Neural cell (in vitro differentiated cells): ENCODE measurements at regions not wholly inside any gene's neighbourhood (a gene's known extent, or its start where the extent isn't known, plus 50 kb on each side); places are given as distances from the start of the nearest gene placed in this dataset.

Source experiments
- H2AFZ ChIP-seq: fragments of 200-600, 300-800 bp; sonication (generic), shearing (Covaris generic); 2 replicates; pipeline ENCODE4 v1.6.0; 2014; ENCODE audit warnings: low read depth, mild to moderate bottlenecking, antibody characterized with exemption, low read length, moderate library complexity
- H3F3A ChIP-seq: fragments of 200-600 bp; shearing (Covaris generic); 2 replicates; pipeline ENCODE4 v1.6.1; 2016; ENCODE audit warnings: mild to moderate bottlenecking, moderate library complexity, mixed read lengths, antibody characterized with exemption, low read length; ENCODE audit not compliant: insufficient read depth, poor library complexity, severe bottlenecking
- H3K27ac ChIP-seq: fragments of 200-600, 300-800 bp; sonication (generic), shearing (Covaris generic); 2 replicates; pipeline ENCODE4 v1.5.1; 2014; ENCODE audit warnings: mild to moderate bottlenecking, low read length, moderate library complexity
- H3K27me3 ChIP-seq: fragments of 300-800, 200-600 bp; sonication (generic), shearing (Covaris generic); 2 replicates; pipeline ENCODE4 v1.6.0; 2014; ENCODE audit warnings: mild to moderate bottlenecking, low read depth, low read length, moderate library complexity; ENCODE audit not compliant: insufficient read depth
- H3K36me3 ChIP-seq: fragments of 300-800, 200-600 bp; sonication (generic), shearing (Covaris generic); 2 replicates; pipeline ENCODE4 v1.5.1; 2014; ENCODE audit warnings: mild to moderate bottlenecking, antibody characterized with exemption, low read length, moderate library complexity; ENCODE audit not compliant: insufficient read depth
- H3K4me2 ChIP-seq: fragments of 300-800, 200-600 bp; sonication (generic), shearing (Covaris generic); 2 replicates; pipeline ENCODE4 v1.6.0; 2014; ENCODE audit warnings: mild to moderate bottlenecking, low read length
- H3K4me3 ChIP-seq: fragments of 300-800, 200-600 bp; sonication (generic), shearing (Covaris generic); 2 replicates; pipeline ENCODE4 v1.5.1; 2014; ENCODE audit warnings: mild to moderate bottlenecking, low read length, moderate library complexity
- H3K79me2 ChIP-seq: fragments of 200-600 bp; shearing (Covaris generic); replicated peaks from 2 replicates; pipeline ENCODE4 v1.6.0; 2014; ENCODE audit warnings: mild to moderate bottlenecking, low read length, moderate library complexity; ENCODE audit not compliant: insufficient read depth
- H3K9ac ChIP-seq: fragments of 300-800, 200-600 bp; sonication (generic), shearing (Covaris generic); 2 replicates; pipeline ENCODE4 v1.6.1; 2016; ENCODE audit warnings: mild to moderate bottlenecking, low read length, mixed read lengths
- H3K9me2 ChIP-seq: fragments of 200-600 bp; shearing (Covaris generic); 2 replicates; pipeline ENCODE4 v1.6.1; 2016; ENCODE audit warnings: mild to moderate bottlenecking, low read length, mixed read lengths; ENCODE audit not compliant: insufficient read depth
- H3K9me3 ChIP-seq: fragments of 200-600, 300-800 bp; sonication (generic), shearing (Covaris generic); 2 replicates; pipeline ENCODE4 v1.6.1; 2016; ENCODE audit warnings: mild to moderate bottlenecking, mixed run types, low read length, moderate library complexity, mixed read lengths
- H4K20me1 ChIP-seq: fragments of 200-600 bp; shearing (Covaris generic); 2 replicates; pipeline ENCODE4 v1.6.1; 2016; ENCODE audit warnings: mild to moderate bottlenecking, mixed run types; ENCODE audit not compliant: insufficient read depth
- EP300 ChIP-seq: fragments of 450-650 bp; conservative IDR thresholded peaks from 2 replicates; pipeline ENCODE4 v1.6.1; 2014; ENCODE audit warnings: antibody characterized with exemption, mild to moderate bottlenecking, moderate library complexity; ENCODE audit not compliant: poor library complexity, severe bottlenecking
- EZH2 ChIP-seq: fragments of 200-600, 300-800 bp; shearing (Covaris generic), sonication (generic); IDR thresholded peaks from 2 replicates; pipeline ENCODE4 v1.6.1; 2014; ENCODE audit warnings: antibody characterized with exemption, low read length, borderline replicate concordance, mild to moderate bottlenecking; ENCODE audit not compliant: insufficient read depth, poor library complexity, severe bottlenecking
- MXI1 ChIP-seq: fragments of 450-650 bp; conservative IDR thresholded peaks from 2 replicates; pipeline ENCODE4 v1.6.1; 2014; ENCODE audit warnings: antibody characterized with exemption, mild to moderate bottlenecking; ENCODE audit not compliant: poor library complexity, severe bottlenecking
- POLR2AphosphoS5 ChIP-seq: IDR thresholded peaks from 2 replicates; pipeline ENCODE4 v1.6.1; 2012
- RAD21 ChIP-seq: fragments of 450-650 bp; conservative IDR thresholded peaks from 2 replicates; pipeline ENCODE4 v1.6.1; 2014; ENCODE audit warnings: antibody characterized with exemption, mild to moderate bottlenecking, moderate library complexity
- SMC3 ChIP-seq: fragments of 450-650 bp; conservative IDR thresholded peaks from 2 replicates; pipeline ENCODE4 v1.6.1; 2014; ENCODE audit warnings: antibody characterized with exemption, mild to moderate bottlenecking, moderate library complexity; ENCODE audit not compliant: poor library complexity
- TAF1 ChIP-seq: IDR thresholded peaks from 2 replicates; pipeline ENCODE4 v1.6.1; 2012; ENCODE audit warnings: low read depth
- TF ChIP-seq, protein P1 (sequence below): IDR thresholded peaks from 2 replicates; pipeline ENCODE4 v1.6.1; 2012; ENCODE audit warnings: borderline replicate concordance
- TF ChIP-seq, protein P2 (sequence below): fragments of 450-650 bp; IDR thresholded peaks from 2 replicates; pipeline ENCODE4 v1.5.1; 2014; ENCODE audit warnings: antibody characterized with exemption, mild to moderate bottlenecking, moderate library complexity; ENCODE audit not compliant: poor library complexity, severe bottlenecking

DNA sequence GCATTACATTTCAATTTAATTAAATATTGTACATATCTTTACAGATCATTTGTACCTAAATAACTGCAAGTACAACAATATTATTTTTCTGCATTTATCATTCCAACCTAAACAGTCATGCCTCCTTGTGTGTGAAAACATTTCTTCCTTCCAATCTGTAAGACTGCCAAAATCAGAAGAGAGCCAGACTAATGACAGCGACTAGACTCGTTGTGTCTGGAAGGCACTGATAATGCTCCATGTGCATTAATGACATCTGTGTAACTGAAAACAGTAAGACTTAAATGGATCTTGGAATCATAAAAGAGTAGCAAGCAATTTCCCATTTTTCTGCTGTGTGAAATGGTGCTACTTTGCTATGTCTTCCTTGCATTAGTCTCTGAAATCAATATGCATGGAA lies 278.0 kb upstream of the DSEL start:
- no peaks in the 10 kb centered on the region for H3K9me2 ChIP-seq
- H3K27me3 ChIP-seq = no peaks in the 10 kb centered on the region
- H3K9ac ChIP-seq = no peak overlapping the region
- H3K27ac ChIP-seq = no peak overlapping the region
- H3F3A ChIP-seq = no peaks in the 10 kb centered on the region
- H3K36me3 ChIP-seq = no peaks in the 10 kb centered on the region
- no peak for TF ChIP-seq MXI1
- TF ChIP-seq POLR2AphosphoS5 = peak; percentile 20
- H3K4me3 ChIP-seq = no peak overlapping the region
- H4K20me1 ChIP-seq = no peaks in the 10 kb centered on the region
- H2AFZ ChIP-seq = no peak overlapping the region
- no peaks in the 10 kb centered on the region for H3K79me2 ChIP-seq
- H3K9me3 ChIP-seq = no peaks in the 10 kb centered on the region
- H3K4me2 ChIP-seq = no peak overlapping the region

DNA sequence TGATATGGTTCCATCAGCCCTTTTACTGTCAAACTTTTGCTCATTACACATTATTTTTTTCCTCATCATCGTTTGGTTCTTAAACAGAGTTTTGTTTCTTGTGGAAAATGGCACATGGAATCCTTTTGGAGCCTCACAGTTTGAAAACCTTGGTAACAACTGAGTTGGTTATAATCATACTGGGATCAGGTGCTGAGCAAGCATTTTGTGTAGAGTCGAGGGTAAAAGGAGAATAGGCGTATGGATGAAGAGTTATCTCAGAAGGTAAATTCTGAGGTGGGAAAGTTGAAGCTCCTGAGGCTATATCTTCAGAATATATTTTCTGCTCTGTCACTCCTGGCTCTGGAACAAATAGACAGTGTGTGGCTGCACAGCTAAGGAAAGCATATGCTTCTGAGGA lies 274.0 kb upstream of the DSEL start:
- Histone ChIP-seq H3K36me3 (no peaks in the 10 kb centered on the region), H3K4me2 (no peak overlapping the region), H3K9me2 (no peaks in the 10 kb centered on the region), H3K27ac (no peak overlapping the region), H3K9me3 (no peaks in the 10 kb centered on the region), H3K27me3 (no peaks in the 10 kb centered on the region), H3K9ac (no peak overlapping the region), H3K4me3 (no peak overlapping the region), H3F3A (no peaks in the 10 kb centered on the region), H3K79me2 (no peaks in the 10 kb centered on the region), H4K20me1 (no peaks in the 10 kb centered on the region), H2AFZ (no peak overlapping the region)
- TF ChIP-seq, protein P1, sequence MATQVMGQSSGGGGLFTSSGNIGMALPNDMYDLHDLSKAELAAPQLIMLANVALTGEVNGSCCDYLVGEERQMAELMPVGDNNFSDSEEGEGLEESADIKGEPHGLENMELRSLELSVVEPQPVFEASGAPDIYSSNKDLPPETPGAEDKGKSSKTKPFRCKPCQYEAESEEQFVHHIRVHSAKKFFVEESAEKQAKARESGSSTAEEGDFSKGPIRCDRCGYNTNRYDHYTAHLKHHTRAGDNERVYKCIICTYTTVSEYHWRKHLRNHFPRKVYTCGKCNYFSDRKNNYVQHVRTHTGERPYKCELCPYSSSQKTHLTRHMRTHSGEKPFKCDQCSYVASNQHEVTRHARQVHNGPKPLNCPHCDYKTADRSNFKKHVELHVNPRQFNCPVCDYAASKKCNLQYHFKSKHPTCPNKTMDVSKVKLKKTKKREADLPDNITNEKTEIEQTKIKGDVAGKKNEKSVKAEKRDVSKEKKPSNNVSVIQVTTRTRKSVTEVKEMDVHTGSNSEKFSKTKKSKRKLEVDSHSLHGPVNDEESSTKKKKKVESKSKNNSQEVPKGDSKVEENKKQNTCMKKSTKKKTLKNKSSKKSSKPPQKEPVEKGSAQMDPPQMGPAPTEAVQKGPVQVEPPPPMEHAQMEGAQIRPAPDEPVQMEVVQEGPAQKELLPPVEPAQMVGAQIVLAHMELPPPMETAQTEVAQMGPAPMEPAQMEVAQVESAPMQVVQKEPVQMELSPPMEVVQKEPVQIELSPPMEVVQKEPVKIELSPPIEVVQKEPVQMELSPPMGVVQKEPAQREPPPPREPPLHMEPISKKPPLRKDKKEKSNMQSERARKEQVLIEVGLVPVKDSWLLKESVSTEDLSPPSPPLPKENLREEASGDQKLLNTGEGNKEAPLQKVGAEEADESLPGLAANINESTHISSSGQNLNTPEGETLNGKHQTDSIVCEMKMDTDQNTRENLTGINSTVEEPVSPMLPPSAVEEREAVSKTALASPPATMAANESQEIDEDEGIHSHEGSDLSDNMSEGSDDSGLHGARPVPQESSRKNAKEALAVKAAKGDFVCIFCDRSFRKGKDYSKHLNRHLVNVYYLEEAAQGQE = no peak
- TF ChIP-seq EZH2 = no peak
- no peak for TF ChIP-seq POLR2AphosphoS5
- TF ChIP-seq MXI1 = no peak
- no peak for TF ChIP-seq EP300
- no peak for TF ChIP-seq TAF1
- no peak for TF ChIP-seq RAD21
- TF ChIP-seq, protein P2, sequence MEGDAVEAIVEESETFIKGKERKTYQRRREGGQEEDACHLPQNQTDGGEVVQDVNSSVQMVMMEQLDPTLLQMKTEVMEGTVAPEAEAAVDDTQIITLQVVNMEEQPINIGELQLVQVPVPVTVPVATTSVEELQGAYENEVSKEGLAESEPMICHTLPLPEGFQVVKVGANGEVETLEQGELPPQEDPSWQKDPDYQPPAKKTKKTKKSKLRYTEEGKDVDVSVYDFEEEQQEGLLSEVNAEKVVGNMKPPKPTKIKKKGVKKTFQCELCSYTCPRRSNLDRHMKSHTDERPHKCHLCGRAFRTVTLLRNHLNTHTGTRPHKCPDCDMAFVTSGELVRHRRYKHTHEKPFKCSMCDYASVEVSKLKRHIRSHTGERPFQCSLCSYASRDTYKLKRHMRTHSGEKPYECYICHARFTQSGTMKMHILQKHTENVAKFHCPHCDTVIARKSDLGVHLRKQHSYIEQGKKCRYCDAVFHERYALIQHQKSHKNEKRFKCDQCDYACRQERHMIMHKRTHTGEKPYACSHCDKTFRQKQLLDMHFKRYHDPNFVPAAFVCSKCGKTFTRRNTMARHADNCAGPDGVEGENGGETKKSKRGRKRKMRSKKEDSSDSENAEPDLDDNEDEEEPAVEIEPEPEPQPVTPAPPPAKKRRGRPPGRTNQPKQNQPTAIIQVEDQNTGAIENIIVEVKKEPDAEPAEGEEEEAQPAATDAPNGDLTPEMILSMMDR = no peak
- no peak for TF ChIP-seq SMC3

DNA sequence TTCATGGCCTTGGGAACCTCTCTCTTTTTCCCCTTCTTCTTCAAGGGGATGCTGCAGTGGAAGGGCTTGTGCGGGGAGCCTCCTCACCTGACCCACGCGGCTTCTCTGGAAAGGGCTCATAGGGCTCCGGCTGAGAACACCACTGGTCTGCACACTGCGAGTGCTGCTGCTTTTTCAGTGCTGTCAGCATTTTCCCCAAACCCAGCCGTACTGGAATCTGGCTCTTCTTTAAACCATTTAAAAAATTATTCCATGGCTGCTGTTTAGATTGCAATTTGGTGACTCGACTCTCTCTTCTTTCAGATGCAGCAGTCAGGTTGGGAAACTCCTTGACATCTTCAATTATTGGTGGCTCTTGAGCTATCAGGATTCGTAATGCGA lies 272.6 kb upstream of the DSEL start:
- Histone ChIP-seq H3K9me2 (no peaks in the 10 kb centered on the region), H2AFZ (no peak overlapping the region), H3K4me3 (no peak overlapping the region), H3K9ac (no peak overlapping the region), H4K20me1 (no peaks in the 10 kb centered on the region), H3K79me2 (no peaks in the 10 kb centered on the region), H3K9me3 (no peaks in the 10 kb centered on the region), H3F3A (no peaks in the 10 kb centered on the region), H3K27me3 (no peaks in the 10 kb centered on the region), H3K36me3 (no peaks in the 10 kb centered on the region), H3K4me2 (no peak overlapping the region), H3K27ac (no peak overlapping the region)
- TF ChIP-seq TAF1 (no peak), POLR2AphosphoS5 (no peak), EZH2 (no peak), MXI1 (no peak), RAD21 (no peak), SMC3 (no peak), EP300 (no peak)
- TF ChIP-seq, protein P1 = no peak
- TF ChIP-seq, protein P2 = no peak
